ENCODE measurements at regions not wholly inside any gene's neighbourhood (a gene's known extent, or its start where the extent isn't known, plus 50 kb on each side); places are given as distances from the start of the nearest gene placed in this dataset.
"Not testable (repeated sequence)": the region's sequence is repeated elsewhere in the genome, so short reads cannot be mapped to it uniquely, and the experiment has no call there.

DNA sequence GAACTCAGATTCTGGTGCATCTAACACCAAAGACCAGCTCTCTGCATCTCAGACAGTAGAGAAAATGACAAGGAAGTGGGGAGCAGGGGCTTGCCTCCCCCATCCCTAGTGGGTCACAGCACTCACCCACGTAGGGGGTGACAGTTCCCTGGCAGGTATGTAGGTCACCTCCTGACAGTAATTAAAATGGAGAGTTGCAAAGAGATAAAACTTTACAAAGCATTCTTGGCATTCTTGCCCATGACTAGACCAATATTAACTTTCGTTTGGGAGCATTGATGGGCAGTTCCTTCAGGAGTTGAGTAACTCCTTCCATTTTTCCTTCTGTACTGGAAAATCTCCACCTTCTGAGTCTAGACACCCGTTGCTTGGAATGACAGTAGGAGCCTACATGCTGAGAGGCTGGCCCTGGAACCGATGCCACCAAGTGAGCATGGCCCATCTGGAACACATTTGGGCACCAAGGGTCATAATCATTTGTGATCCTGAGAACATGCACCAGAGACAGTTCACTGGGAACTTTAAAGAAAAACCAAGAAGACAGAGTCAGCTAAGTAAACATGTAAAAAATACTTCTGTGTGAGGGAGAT lies 81.5 kb upstream of the MSX2 start:
- Mint-ChIP-seq H3K27ac (no peak overlapping the region), H3K9me3 (ENCODE audit: low read depth) (no peaks in the 10 kb centered on the region), H3K36me3 (peaks cover 2% of the 10 kb centered on the region), H3K4me3 (no peak overlapping the region), H3K4me1 (ENCODE audit: low read depth) (no peaks in the 10 kb centered on the region), H3K27me3 (peaks cover 1% of the 10 kb centered on the region)

GRCh38 chr5:174644436-174644835 lies 79.9 kb upstream of the MSX2 start:
- Mint-ChIP-seq H3K27ac (no peak overlapping the region), H3K27me3 (peaks cover 1% of the 10 kb centered on the region), H3K9me3 (ENCODE audit: low read depth) (no peaks in the 10 kb centered on the region), H3K36me3 (peaks cover 2% of the 10 kb centered on the region), H3K4me1 (ENCODE audit: low read depth) (no peaks in the 10 kb centered on the region), H3K4me3 (no peak overlapping the region)

- Mint-ChIP-seq H3K27ac (no peak overlapping the region), H3K36me3 (peaks cover 2% of the 10 kb centered on the region), H3K27me3 (peaks cover 1% of the 10 kb centered on the region), H3K4me3 (no peak overlapping the region), H3K4me1 (ENCODE audit: low read depth) (no peaks in the 10 kb centered on the region), H3K9me3 (ENCODE audit: low read depth) (no peaks in the 10 kb centered on the region)
These were observed 79.5 kb upstream of the MSX2 start for GRCh38 chr5:174644923-174645322.

GRCh38 chr5:174645677-174646076 lies 78.7 kb upstream of the MSX2 start:
- Mint-ChIP-seq H3K4me1 (ENCODE audit: low read depth) (no peaks in the 10 kb centered on the region), H3K9me3 (ENCODE audit: low read depth) (no peaks in the 10 kb centered on the region), H3K27me3 (peaks cover 1% of the 10 kb centered on the region), H3K4me3 (no peak overlapping the region), H3K27ac (no peak overlapping the region), H3K36me3 (peaks cover 2% of the 10 kb centered on the region)

GRCh38 chr5:174648618-174649017 lies 75.8 kb upstream of the MSX2 start:
- not testable (repeated sequence) for H3K4me1 Mint-ChIP-seq (ENCODE audit: low read depth); H3K36me3 Mint-ChIP-seq; H3K27me3 Mint-ChIP-seq; H3K4me3 Mint-ChIP-seq; H3K27ac Mint-ChIP-seq; H3K9me3 Mint-ChIP-seq (ENCODE audit: low read depth)

- H3K36me3 Mint-ChIP-seq = no peaks in the 10 kb centered on the region
- peaks cover 5% of the 10 kb centered on the region for H3K27me3 Mint-ChIP-seq
- no peak overlapping the region for H3K27ac Mint-ChIP-seq
- no peaks in the 10 kb centered on the region for H3K4me1 Mint-ChIP-seq (ENCODE audit: low read depth)
- H3K9me3 Mint-ChIP-seq (ENCODE audit: low read depth) = no peaks in the 10 kb centered on the region
- no peak overlapping the region for H3K4me3 Mint-ChIP-seq
These were observed 75.0 kb upstream of the MSX2 start for GRCh38 chr5:174649391-174649790.

DNA sequence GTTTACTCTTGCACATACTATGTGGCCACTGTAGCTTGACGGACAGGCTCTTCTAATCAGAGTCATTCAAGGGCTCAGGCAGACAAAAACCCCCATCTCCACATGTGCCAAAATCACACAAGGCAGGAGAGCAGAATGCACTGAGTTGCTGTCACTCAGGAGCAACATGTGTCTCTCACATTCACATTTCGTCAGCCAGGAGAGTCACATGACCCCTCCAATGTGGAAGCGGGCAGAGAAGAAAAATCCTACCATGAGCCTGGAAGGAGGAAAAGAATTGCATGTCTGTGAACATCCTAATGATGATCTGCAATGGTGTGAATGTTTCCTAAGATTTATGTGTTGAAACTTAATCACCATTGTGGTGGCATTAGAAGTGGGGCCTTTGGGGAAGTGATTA lies 69.9 kb upstream of the MSX2 start:
- Mint-ChIP-seq H3K27me3 (peaks cover 7% of the 10 kb centered on the region), H3K9me3 (ENCODE audit: low read depth) (no peaks in the 10 kb centered on the region), H3K4me1 (ENCODE audit: low read depth) (no peaks in the 10 kb centered on the region), H3K36me3 (no peaks in the 10 kb centered on the region), H3K4me3 (no peak overlapping the region), H3K27ac (no peak overlapping the region)

DNA sequence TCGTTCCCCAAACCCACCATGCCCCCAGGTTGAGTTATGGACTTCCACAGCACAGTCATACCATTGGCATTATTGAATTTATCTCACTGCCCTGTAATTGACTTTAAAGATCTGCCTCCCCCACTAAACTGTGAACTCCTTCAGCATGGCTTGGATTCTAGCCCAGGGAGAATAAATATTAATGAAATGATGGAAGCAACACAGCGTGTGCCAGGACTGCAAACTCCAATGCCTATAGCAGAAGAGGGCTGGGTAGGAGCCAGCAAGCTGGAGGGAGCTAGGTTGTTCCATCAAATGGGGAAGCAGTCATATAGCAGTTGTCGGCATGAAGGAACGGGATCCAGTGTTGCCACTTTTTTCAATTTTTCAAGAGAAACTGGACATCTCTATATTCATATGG lies 69.0 kb upstream of the MSX2 start:
- Mint-ChIP-seq H3K4me1 (ENCODE audit: low read depth) (no peaks in the 10 kb centered on the region), H3K4me3 (no peak overlapping the region), H3K27ac (no peak overlapping the region), H3K36me3 (no peaks in the 10 kb centered on the region), H3K9me3 (ENCODE audit: low read depth) (no peaks in the 10 kb centered on the region), H3K27me3 (peaks cover 8% of the 10 kb centered on the region)

DNA sequence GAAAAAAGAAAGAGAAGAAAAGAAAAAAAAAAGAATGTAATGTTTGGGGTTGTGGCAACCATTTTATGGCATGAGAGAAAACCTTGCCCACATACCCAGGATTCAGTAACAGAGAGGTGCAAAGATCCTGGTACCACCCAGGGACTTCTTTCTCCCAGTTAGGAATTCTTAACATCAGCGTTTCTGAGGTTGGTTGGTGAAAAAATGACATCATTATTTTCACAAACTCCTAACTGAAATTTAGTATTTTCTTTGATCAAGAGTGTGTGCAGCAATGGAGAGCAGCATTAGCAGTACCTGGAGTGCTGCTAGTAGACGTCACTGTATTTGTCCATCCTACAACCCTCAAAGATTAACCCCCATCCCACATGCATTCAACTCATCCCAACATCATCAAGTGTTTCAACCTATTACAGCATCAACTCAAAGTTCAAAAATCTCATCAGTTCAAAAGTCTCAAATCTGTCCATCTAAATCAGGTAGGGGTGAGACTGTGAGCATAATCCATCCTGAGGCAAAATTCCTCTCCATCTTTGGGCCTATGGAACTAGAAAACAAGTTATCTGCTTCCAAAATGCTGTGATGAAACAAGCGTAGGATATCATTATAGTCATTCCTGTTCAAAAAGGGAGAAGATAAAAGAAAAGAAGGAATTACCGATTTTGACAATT lies 60.1 kb upstream of the MSX2 start:
- no peaks in the 10 kb centered on the region for H3K4me1 Mint-ChIP-seq (ENCODE audit: low read depth)
- no peak overlapping the region for H3K27ac Mint-ChIP-seq
- no peak overlapping the region for H3K4me3 Mint-ChIP-seq
- peaks cover 6% of the 10 kb centered on the region for H3K27me3 Mint-ChIP-seq
- H3K9me3 Mint-ChIP-seq (ENCODE audit: low read depth) = peaks cover 20% of the 10 kb centered on the region
- no peaks in the 10 kb centered on the region for H3K36me3 Mint-ChIP-seq

DNA sequence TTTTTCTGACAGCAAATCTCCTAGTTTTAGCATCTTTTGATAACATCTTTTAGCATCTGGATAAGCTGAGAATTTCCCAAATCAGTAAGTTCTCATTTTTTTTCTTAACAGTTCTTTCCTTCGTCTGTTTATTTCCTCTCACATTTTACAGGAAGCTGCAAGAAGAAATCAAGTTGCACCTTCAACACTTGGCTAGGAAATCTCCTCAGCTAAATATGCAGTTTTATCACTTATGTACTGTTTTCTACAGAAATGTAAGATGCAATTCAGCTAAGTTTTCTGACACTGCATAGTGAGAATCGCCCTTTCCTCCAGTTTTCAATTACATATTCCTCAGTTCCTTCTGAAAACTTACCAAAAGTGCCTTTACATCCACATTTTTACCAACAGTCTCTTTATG lies 59.0 kb upstream of the MSX2 start:
- no peak overlapping the region for H3K4me3 Mint-ChIP-seq
- H3K36me3 Mint-ChIP-seq = no peaks in the 10 kb centered on the region
- no peak overlapping the region for H3K27ac Mint-ChIP-seq
- peaks cover 5% of the 10 kb centered on the region for H3K27me3 Mint-ChIP-seq
- no peaks in the 10 kb centered on the region for H3K4me1 Mint-ChIP-seq (ENCODE audit: low read depth)
- peaks cover 20% of the 10 kb centered on the region for H3K9me3 Mint-ChIP-seq (ENCODE audit: low read depth)

DNA sequence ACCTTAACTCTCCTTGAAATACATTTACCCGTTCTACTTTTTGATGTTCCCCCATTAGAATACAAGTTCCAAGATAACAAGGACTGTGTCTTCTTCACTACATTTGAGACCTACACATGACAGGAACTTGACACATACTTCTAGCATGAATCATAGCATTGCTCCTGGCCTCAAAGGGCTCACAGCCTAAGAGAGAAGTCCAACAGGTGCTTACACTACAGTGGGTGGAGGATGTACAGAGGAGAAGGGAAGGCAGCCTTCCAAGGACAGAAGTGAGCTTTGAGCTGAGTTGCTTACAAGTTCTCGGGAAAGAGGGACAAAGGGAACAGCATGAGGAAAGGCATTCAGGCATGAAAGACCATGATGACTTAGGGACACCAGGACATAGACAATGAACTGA lies 56.9 kb upstream of the MSX2 start:
- peaks cover 20% of the 10 kb centered on the region for H3K9me3 Mint-ChIP-seq (ENCODE audit: low read depth)
- H3K27me3 Mint-ChIP-seq = peaks cover 5% of the 10 kb centered on the region
- no peaks in the 10 kb centered on the region for H3K4me1 Mint-ChIP-seq (ENCODE audit: low read depth)
- no peak overlapping the region for H3K4me3 Mint-ChIP-seq
- no peaks in the 10 kb centered on the region for H3K36me3 Mint-ChIP-seq
- H3K27ac Mint-ChIP-seq = no peak overlapping the region

GRCh38 chr5:174668349-174668748 lies 56.0 kb upstream of the MSX2 start:
- peaks cover 3% of the 10 kb centered on the region for H3K27me3 Mint-ChIP-seq
- H3K36me3 Mint-ChIP-seq = no peaks in the 10 kb centered on the region
- no peaks in the 10 kb centered on the region for H3K4me1 Mint-ChIP-seq (ENCODE audit: low read depth)
- no peak overlapping the region for H3K27ac Mint-ChIP-seq
- H3K4me3 Mint-ChIP-seq = no peak overlapping the region
- peaks cover 20% of the 10 kb centered on the region for H3K9me3 Mint-ChIP-seq (ENCODE audit: low read depth)

All from activated naive CD8-positive, alpha-beta T cell (primary cell).